Body of pancreas (tissue), 4 donors: ENCODE measurements at regions not wholly inside any gene's neighbourhood (a gene's known extent, or its start where the extent isn't known, plus 50 kb on each side); places are given as distances from the start of the nearest gene placed in this dataset.

Experiments used
- CTCF ChIP-seq, 7 experiments: fragments of 450-650 bp in 4 of 7; fragments of 200-600 bp in 3 of 7; sonication (generic) in 3 of 7; IDR thresholded peaks; one replicate each; pipeline ENCODE4 v1.5.1; 2016 to 2019; ENCODE audit warnings: antibody characterized with exemption in 7 of 7
- POLR2A ChIP-seq, 3 donors: fragments of 450-650 bp; IDR thresholded peaks; one replicate each; pipeline ENCODE4 v1.6.1; 2016; ENCODE audit warnings: antibody characterized with exemption in 3 of 3, mild to moderate bottlenecking in 2 of 3

- TF ChIP-seq CTCF (IDR thresholded peaks at IDR 0.05) (no peak), POLR2A (IDR thresholded peaks at IDR 0.05) (no peak)
These were observed 1333.0 kb downstream of the PCDH19 start for GRCh38 chrX:99077099-99077498.
